ENCODE measurements at regions not wholly inside any gene's neighbourhood (a gene's known extent, or its start where the extent isn't known, plus 50 kb on each side); places are given as distances from the start of the nearest gene placed in this dataset.

DNA sequence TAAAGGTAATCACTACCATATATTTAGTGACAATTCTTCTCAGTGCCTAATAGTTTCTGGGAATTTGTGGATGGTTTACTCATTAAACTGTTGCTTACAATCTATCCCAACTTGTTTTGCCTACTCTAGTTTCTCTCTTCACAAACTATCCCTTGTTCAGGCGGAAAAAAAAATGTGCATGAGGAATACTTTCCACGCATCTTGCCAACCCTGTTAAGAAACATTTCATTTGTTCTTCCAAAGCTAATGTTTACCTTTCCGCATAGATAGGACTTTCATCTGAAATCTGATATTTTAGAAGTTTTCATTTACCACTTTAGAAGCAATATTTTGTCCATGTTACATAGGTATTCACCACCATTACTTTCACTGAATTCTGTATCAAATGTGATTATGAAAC lies 191.9 kb downstream of the MDFIC start:
- 71% methylated on average over 3 of the region's 3 CpGs for WGBS (ENCODE audit: insufficient coverage, insufficient replicate concordance, low lambda C conversion rate, missing lambda C conversion rate)
- H3K4me1 ChIP-seq (ENCODE audit: control insufficient read depth, insufficient read depth, low read length), result no peaks in the 10 kb centered on the region
- H3K27ac ChIP-seq (ENCODE audit: control insufficient read depth, insufficient read depth), result no peak overlapping the region
- H3K27me3 ChIP-seq (replicated peaks in 1 of 2; ENCODE audit: control insufficient read depth in 2 of 2, insufficient read depth in 2 of 2, low read length in 1 of 2), result no peaks in the 10 kb centered on the region
- in situ Hi-C loops (cut with MboI), result no loop called here
- BruUV-seq (replicated peaks), result no TSS peak
- H3K9ac ChIP-seq (ENCODE audit: control insufficient read depth, insufficient read depth, low read length), result no peak overlapping the region
- ChIA-PET SMC1A (ENCODE audit: uncharacterized antibody, unreplicated experiment) (interaction anchor here (0.6 to 1.9 kb wide), 3 partner anchors 42 to 1066 kb away, joined by 3 to 5 read pairs (median 3); no protein-coding TSS in a partner anchor), RAD21 (ENCODE audit: unreplicated experiment) (no interaction called here), CTCF (no interaction called here), POLR2A (no interaction called here)
- intact Hi-C loops (cut with micrococcal nuclease; ENCODE audit: unreplicated experiment), result no loop called here
- H3K79me2 ChIP-seq (ENCODE audit: control insufficient read depth, insufficient read depth, low read length), result no peaks in the 10 kb centered on the region
- H3K9me3 ChIP-seq (replicated peaks; ENCODE audit: control insufficient read depth, insufficient read depth, low read length), result no peaks in the 10 kb centered on the region
- no peak overlapping the region for H3K4me3 ChIP-seq
- TF ChIP-seq NFXL1 (IDR thresholded peaks at IDR 0.05; ENCODE audit: borderline replicate concordance) (no peak), JUNB (IDR thresholded peaks at IDR 0.05) (no peak), ATF7 (IDR thresholded peaks at IDR 0.05; ENCODE audit: low read depth) (no peak), BRCA1 (IDR thresholded peaks at IDR 0.05; ENCODE audit: low read depth, low read length) (no peak), CHD4 (IDR thresholded peaks at IDR 0.05) (no peak), EGR1 (IDR thresholded peaks at IDR 0.05; ENCODE audit: borderline replicate concordance in 1 of 2, low read depth in 2 of 2, low read length in 2 of 2) (no peak), TCF3 (IDR thresholded peaks at IDR 0.05; ENCODE audit: borderline replicate concordance, insufficient read depth, low read depth, low read length) (no peak), TAF1 (IDR thresholded peaks at IDR 0.05; ENCODE audit: borderline replicate concordance, low read depth, low read length) (no peak), CHD1 (IDR thresholded peaks at IDR 0.05; ENCODE audit: low read depth, low read length) (no peak)
- TF ChIP-seq, protein P1, sequence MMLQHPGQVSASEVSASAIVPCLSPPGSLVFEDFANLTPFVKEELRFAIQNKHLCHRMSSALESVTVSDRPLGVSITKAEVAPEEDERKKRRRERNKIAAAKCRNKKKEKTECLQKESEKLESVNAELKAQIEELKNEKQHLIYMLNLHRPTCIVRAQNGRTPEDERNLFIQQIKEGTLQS (IDR thresholded peaks at IDR 0.05; ENCODE audit: borderline replicate concordance, extremely low read depth, low read depth, low read length), result no peak
- TF ChIP-seq, protein P2, sequence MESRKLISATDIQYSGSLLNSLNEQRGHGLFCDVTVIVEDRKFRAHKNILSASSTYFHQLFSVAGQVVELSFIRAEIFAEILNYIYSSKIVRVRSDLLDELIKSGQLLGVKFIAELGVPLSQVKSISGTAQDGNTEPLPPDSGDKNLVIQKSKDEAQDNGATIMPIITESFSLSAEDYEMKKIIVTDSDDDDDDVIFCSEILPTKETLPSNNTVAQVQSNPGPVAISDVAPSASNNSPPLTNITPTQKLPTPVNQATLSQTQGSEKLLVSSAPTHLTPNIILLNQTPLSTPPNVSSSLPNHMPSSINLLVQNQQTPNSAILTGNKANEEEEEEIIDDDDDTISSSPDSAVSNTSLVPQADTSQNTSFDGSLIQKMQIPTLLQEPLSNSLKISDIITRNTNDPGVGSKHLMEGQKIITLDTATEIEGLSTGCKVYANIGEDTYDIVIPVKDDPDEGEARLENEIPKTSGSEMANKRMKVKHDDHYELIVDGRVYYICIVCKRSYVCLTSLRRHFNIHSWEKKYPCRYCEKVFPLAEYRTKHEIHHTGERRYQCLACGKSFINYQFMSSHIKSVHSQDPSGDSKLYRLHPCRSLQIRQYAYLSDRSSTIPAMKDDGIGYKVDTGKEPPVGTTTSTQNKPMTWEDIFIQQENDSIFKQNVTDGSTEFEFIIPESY (IDR thresholded peaks at IDR 0.05), result no peak
- FAIRE-seq (no peak), ATAC-seq (no peak), DNase-seq (ENCODE audit: low read depth, low spot score) (no peak)
- no peak overlapping the region for H3K4me2 ChIP-seq (ENCODE audit: control insufficient read depth, insufficient read depth)
- H2AFZ ChIP-seq (ENCODE audit: control insufficient read depth, low read depth, low read length), result no peak overlapping the region
- H4K20me1 ChIP-seq (ENCODE audit: control insufficient read depth, insufficient read depth), result no peaks in the 10 kb centered on the region
- H3K36me3 ChIP-seq (ENCODE audit: control insufficient read depth in 2 of 2, insufficient read depth in 2 of 2, low read length in 1 of 2), result no peaks in the 10 kb centered on the region
